GM21825 (cell line): ENCODE measurements at regions not wholly inside any gene's neighbourhood (a gene's known extent, or its start where the extent isn't known, plus 50 kb on each side); places are given as distances from the start of the nearest gene placed in this dataset.
A peak's percentile ranks its signal among the peaks of the same experiment; 100 is the strongest.

ENCODE experiments used
- ATAC-seq: cut with Tn5 transposase; IDR thresholded peaks from one replicate; pipeline ENCODE4 v1.9.1; 2021; ENCODE audit warnings: mild to moderate bottlenecking, moderate library complexity; ENCODE audit not compliant: unreplicated experiment

DNA sequence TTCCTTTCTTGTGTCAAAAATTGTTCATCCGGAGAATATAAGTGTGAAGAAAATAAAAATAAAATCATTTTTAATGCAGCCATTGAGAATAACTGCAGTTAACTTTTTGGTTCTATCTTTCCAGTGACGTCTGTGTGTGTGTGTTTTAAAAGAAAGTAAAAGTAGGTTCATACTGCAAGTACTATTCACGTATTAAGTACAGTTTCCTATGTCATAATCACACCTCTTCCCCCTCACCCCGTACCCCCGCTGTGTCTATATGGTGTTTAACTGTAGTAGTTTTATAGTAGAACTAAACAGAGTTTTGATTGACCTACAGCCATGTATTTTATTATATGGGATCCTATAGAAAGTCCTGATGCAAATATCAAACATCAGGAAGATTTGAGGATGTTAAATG, 78.5 kb upstream of the CLCN4 start:
- no peak for ATAC-seq

DNA sequence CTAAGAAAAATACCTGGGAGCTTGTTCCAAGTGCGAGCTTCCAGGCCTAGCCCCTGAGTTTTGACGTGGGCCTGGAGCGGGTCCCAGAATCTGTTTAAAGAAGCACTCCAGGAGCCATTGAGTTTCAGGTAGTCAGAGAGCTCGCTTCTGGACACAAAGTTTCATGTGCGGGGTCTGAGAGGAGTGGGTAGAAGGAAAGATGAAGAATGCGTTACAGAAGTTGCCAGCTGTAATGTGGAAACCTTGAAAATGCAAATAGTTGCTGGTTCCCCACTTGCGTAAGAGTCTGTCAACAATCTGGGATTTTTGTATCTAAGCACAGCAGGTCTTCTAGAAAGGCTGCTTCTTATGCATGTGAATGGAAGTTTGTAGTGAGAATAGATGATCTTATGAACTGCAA, 77.5 kb upstream of the CLCN4 start:
- ATAC-seq: no peak

- ATAC-seq: no peak
Measured at GRCh38 chrX:10083809-10084208, 73.0 kb upstream of the CLCN4 start.

- ATAC-seq: no peak
Measured at GRCh38 chrX:10085223-10085622, 71.6 kb upstream of the CLCN4 start.

DNA sequence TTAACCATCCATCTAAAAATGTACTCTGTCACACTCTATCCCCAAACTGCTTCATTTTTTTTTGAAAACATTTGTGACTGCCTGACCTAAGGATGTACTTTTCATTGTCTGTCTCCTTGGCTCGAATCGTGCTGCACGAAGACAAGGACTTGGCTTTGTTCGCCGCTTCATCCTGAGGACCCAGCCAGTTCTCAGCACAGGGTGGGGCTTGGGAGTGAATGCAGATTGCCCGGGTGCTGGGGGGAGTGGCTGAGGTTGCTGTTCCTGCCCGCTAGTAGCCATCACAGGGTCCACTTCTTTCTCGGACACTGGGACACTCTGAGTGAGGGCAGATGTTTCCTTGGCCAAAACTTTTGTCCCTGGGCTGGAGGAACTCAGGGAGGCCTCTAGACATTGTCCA, 70.1 kb upstream of the CLCN4 start:
- ATAC-seq: no peak

GRCh38 chrX:10087391-10087790, 69.4 kb upstream of the CLCN4 start:
- ATAC-seq: no peak

GRCh38 chrX:10089378-10089795, 67.4 kb upstream of the CLCN4 start:
- no peak for ATAC-seq

GRCh38 chrX:10090319-10090718, 66.5 kb upstream of the CLCN4 start:
- no peak for ATAC-seq

DNA sequence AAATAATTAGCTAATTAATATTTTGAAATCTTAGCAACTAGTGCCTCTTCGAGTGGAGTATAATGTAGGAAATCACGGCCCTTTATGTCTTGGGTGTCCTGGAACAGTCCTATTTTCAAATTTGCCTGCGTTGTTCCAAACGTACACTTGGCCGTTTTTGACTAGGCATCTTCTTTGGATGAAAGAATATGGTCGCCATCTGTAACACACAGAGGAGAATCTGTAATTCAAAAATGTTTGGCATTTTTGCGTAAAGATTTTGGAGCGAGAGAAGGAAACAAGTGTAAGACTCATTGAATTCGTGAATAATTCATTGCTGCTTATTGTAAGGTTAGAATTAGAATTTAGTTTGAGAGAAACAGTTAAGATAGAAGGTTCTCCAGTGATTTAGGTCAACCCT, 61.5 kb upstream of the CLCN4 start:
- ATAC-seq: no peak

DNA sequence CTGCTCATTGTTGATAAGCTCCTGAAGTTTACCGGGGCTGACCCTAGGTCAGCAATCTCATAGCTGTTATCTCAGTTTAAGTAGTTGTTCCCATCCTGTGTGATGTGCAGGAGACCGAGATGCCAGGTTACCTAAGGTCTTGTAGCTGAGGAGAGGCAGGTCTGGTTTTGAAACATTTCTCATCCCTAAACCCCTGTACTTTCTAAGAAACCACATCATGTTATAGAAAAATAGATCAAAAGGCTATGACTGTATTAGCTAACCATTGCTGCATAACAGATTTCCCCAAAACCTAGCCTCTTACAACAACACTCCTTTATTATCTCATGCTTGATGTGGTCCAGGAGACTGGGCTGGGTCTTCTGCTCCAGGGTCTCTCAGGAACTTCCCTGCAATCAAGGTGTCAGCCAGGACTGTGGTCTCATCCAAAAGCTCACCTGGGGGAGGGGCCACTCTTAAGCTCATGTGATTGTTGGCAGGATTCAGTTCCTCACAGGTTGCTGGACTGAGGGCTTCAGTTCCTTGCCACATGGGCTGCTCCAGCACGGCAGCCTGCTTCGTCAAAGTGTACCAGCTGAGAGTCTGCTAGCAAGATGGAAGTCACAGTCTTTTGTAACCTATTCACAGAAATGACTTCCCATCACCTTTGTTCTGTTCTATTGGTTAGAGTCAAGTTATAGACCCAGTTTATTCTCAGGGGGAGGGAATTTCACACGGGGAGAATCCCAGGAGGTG, 60.9 kb upstream of the CLCN4 start:
- no peak for ATAC-seq

DNA sequence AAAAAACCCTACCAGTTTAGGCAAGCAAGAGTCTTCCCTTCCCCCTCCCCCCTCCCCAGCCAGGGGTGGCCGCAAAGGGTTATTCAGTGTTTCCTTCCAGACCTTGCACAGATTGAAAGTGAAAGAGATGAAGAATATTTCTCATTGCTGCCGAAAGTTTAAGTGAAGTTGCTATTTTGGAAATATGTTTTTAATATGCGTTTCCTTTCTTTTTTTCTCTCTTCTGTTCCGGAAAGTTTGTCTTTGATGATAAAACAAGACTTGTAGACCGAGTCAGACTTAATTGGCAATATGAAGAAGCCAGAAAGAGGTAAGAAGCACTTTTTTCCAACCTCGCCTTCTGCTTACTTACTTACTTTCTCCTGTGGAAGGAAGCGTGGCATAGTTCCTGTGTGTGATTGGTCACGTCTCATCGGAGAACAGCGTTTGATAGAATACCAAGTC, 58.5 kb upstream of the CLCN4 start:
- peak; percentile 77 for ATAC-seq

DNA sequence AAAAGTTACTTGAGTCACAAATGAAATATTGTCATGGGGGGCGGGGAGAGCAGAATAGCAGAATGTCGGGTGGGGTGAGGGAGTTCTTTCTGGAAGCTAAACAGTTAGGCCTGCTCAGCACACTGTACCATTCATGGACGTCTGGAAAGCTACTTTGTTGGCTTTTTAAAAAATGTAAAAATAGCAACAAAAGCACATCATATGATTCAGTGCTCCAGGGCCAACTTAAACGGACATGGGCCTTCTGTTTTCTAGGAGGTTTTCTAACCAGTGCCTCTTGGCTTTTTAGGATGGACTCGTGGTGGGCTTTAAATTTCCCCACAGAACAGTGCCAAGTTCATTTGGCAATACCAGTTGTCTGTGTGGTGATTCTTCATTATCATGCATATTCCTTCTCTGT, 57.4 kb upstream of the CLCN4 start:
- ATAC-seq: no peak

- ATAC-seq: no peak
Measured at GRCh38 chrX:10101269-10101668, 55.5 kb upstream of the CLCN4 start.

DNA sequence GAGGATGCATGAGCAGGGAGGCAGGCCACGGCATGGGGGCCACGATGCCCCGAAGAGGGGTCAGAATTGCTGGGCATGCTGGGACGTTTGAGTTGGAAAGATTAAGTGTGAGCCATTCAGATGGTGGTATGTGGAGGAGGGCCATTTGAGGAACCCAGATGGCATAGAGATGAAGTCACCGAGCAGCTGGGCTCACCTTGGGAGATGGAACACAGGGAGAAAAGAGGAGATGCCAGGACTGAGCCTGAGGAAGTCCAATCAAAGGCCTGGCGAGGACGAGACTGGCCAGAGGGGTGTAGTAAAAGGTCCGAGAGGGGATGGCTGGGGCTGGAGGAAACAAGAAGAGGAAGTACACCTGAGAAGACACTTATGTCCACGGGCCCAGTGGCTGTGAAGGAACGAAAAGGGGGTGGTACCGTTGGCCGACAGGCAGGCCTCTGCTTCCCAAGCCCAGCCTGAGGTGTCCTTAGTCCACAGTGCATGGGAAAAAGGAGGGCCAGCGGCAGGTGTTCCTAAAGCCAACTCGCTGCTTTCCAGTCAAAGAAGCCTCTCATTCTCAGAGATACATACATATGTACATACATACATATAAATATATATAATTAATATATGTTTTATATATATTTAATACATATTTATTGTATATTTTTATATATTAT, 54.6 kb upstream of the CLCN4 start:
- ATAC-seq: no peak

GRCh38 chrX:10103023-10103422, 53.8 kb upstream of the CLCN4 start:
- no peak for ATAC-seq

DNA sequence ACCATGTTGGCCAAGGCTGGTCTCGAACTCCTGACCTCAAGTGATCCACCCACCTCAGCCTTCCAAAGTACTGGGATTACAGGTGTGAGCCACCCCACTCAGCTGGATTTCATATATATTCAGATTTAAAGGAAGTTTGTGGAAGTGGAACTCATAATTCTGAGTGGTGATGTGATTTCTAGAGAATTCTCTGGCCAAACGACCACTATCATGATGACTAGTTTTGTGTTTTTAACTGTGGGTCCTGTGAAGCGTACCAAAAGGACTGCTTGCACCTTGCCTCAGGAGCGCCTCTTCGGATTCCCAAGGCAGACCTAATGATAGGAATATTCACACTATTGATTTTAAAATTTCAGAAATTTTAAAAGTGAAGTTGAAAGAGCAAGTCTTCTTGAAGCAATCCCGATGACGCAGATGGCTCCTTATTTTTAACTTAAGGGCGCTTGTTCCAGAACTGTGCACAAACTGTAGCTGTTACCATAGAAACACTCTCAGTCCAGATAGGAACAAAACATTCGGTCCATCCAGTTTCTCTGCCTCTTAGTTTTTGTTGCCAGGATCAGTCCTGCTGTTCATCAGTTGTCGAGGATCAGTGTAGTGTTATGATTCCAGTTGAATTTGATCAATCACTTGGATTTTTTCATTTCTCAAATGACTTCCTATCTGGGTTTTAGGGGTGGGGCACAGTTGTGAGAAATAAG, 51.7 kb upstream of the CLCN4 start:
- no peak for ATAC-seq

DNA sequence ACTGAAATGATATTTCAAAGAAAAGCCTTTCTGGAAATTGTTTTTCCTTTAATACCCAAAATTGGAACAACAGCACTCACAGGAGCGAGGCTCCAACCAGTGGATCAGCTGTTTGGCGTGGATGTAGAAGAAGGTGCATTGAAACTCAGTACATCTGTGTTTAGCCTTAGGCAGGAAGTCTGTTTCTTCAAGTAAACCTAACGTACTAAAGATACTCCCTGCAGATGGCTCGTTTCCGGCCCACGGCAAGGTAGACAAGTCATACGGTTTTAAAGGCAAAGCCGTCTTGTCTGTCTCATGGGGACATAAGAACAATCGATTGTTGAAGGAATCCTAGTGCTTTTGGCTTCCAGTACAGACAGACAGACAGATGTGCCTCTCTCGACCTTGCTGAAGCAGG, 50.0 kb upstream of the CLCN4 start:
- ATAC-seq: peak; percentile 65
